ENCODE measurements at regions not wholly inside any gene's neighbourhood (a gene's known extent, or its start where the extent isn't known, plus 50 kb on each side); places are given as distances from the start of the nearest gene placed in this dataset.

- Histone ChIP-seq H3K36me3 (ENCODE audit: control insufficient read depth, insufficient read depth, low read length) (no peaks in the 10 kb centered on the region), H3K27ac (ENCODE audit: low read depth, low read length) (no peak overlapping the region), H3K9me3 (ENCODE audit: control insufficient read depth, insufficient read depth, low read length) (peaks cover 6% of the 10 kb centered on the region), H3K9ac (ENCODE audit: low read depth, low read length) (no peak overlapping the region), H3K4me1 (ENCODE audit: control insufficient read depth, insufficient read depth, low read length) (no peaks in the 10 kb centered on the region), H3K4me3 (ENCODE audit: low read depth, low read length) (no peak overlapping the region), H3K27me3 (ENCODE audit: control insufficient read depth, insufficient read depth, low read length) (no peaks in the 10 kb centered on the region)
Observed at GRCh38 chr3:70818145-70818544, 505.7 kb upstream of the MDFIC2 start.

GRCh38 chr3:70816346-70816745 is 503.9 kb upstream of the MDFIC2 start:
- Histone ChIP-seq H3K4me1 (ENCODE audit: control insufficient read depth, insufficient read depth, low read length) (no peaks in the 10 kb centered on the region), H3K4me3 (ENCODE audit: low read depth, low read length) (no peak overlapping the region), H3K36me3 (ENCODE audit: control insufficient read depth, insufficient read depth, low read length) (no peaks in the 10 kb centered on the region), H3K27ac (ENCODE audit: low read depth, low read length) (no peak overlapping the region), H3K9me3 (ENCODE audit: control insufficient read depth, insufficient read depth, low read length) (peaks cover 6% of the 10 kb centered on the region), H3K27me3 (ENCODE audit: control insufficient read depth, insufficient read depth, low read length) (no peaks in the 10 kb centered on the region), H3K9ac (ENCODE audit: low read depth, low read length) (no peak overlapping the region)

DNA sequence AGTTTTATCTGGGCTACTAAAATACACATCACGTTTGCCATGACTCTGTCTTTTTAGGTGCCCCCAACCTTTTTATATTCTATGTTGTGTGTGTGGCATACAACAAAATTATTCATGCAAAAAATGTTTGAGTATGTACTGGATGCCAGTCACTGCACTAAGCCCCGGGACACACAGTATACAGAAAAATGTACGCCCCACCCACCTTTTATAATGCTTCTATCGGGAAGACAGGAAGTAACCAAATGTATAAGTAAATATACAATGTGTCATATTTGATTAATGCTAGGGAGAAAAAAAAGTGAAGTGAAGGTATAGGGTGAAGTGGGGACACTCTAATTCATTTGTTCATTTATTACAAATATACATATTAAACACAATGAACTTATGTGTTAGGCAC is 503.4 kb upstream of the MDFIC2 start:
- H3K27ac ChIP-seq (ENCODE audit: low read depth, low read length), result no peak overlapping the region
- no peaks in the 10 kb centered on the region for H3K27me3 ChIP-seq (ENCODE audit: control insufficient read depth, insufficient read depth, low read length)
- H3K9ac ChIP-seq (ENCODE audit: low read depth, low read length), result no peak overlapping the region
- no peak overlapping the region for H3K4me3 ChIP-seq (ENCODE audit: low read depth, low read length)
- H3K9me3 ChIP-seq (ENCODE audit: control insufficient read depth, insufficient read depth, low read length), result peaks cover 6% of the 10 kb centered on the region
- H3K4me1 ChIP-seq (ENCODE audit: control insufficient read depth, insufficient read depth, low read length), result no peaks in the 10 kb centered on the region
- no peaks in the 10 kb centered on the region for H3K36me3 ChIP-seq (ENCODE audit: control insufficient read depth, insufficient read depth, low read length)

DNA sequence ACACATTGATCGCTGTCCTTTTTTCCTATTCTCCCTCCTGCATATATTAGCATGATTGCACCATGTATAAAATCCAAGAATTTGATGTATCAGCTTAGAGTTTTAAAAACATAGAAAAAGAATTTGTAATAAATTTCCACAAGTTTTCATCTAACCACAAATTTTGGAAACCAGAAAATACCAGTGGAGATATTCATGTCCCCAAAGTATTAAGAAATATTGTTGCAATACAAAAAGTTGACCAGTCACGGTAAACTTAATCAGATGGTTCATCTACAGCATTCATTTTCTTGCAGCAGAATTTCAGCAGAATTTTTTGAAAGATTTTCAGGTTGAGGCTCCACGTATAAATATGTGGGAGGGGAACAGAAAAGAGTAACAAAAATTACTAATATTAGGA is 500.9 kb upstream of the MDFIC2 start:
- Histone ChIP-seq H3K4me3 (ENCODE audit: low read depth, low read length) (no peak overlapping the region), H3K4me1 (ENCODE audit: control insufficient read depth, insufficient read depth, low read length) (no peaks in the 10 kb centered on the region)

GRCh38 chr3:70811880-70812279 is 499.4 kb upstream of the MDFIC2 start:
- Histone ChIP-seq H3K4me1 (ENCODE audit: control insufficient read depth, insufficient read depth, low read length) (no peaks in the 10 kb centered on the region), H3K9ac (ENCODE audit: low read depth, low read length) (no peak overlapping the region), H3K36me3 (ENCODE audit: control insufficient read depth, insufficient read depth, low read length) (no peaks in the 10 kb centered on the region), H3K27me3 (ENCODE audit: control insufficient read depth, insufficient read depth, low read length) (no peaks in the 10 kb centered on the region), H3K4me3 (ENCODE audit: low read depth, low read length) (no peak overlapping the region), H3K9me3 (ENCODE audit: control insufficient read depth, insufficient read depth, low read length) (peaks cover 6% of the 10 kb centered on the region), H3K27ac (ENCODE audit: low read depth, low read length) (no peak overlapping the region)

More for the DNA sequence above, 500.9 kb upstream of the MDFIC2 start:
- no peaks in the 10 kb centered on the region for H3K27me3 ChIP-seq (ENCODE audit: control insufficient read depth, insufficient read depth, low read length)
- H3K36me3 ChIP-seq (ENCODE audit: control insufficient read depth, insufficient read depth, low read length), result no peaks in the 10 kb centered on the region
- H3K9ac ChIP-seq (ENCODE audit: low read depth, low read length), result no peak overlapping the region
- peaks cover 6% of the 10 kb centered on the region for H3K9me3 ChIP-seq (ENCODE audit: control insufficient read depth, insufficient read depth, low read length)
- no peak overlapping the region for H3K27ac ChIP-seq (ENCODE audit: low read depth, low read length)

- Histone ChIP-seq H3K4me1 (ENCODE audit: control insufficient read depth, insufficient read depth, low read length) (no peaks in the 10 kb centered on the region), H3K4me3 (ENCODE audit: low read depth, low read length) (no peak overlapping the region), H3K27me3 (ENCODE audit: control insufficient read depth, insufficient read depth, low read length) (no peaks in the 10 kb centered on the region), H3K9ac (ENCODE audit: low read depth, low read length) (no peak overlapping the region), H3K27ac (ENCODE audit: low read depth, low read length) (no peak overlapping the region), H3K9me3 (ENCODE audit: control insufficient read depth, insufficient read depth, low read length) (no peaks in the 10 kb centered on the region), H3K36me3 (ENCODE audit: control insufficient read depth, insufficient read depth, low read length) (no peaks in the 10 kb centered on the region)
Observed at GRCh38 chr3:70808881-70809280, 496.4 kb upstream of the MDFIC2 start.

GRCh38 chr3:70806556-70806955 is 494.1 kb upstream of the MDFIC2 start:
- Histone ChIP-seq H3K4me1 (ENCODE audit: control insufficient read depth, insufficient read depth, low read length) (no peaks in the 10 kb centered on the region), H3K27me3 (ENCODE audit: control insufficient read depth, insufficient read depth, low read length) (no peaks in the 10 kb centered on the region), H3K36me3 (ENCODE audit: control insufficient read depth, insufficient read depth, low read length) (no peaks in the 10 kb centered on the region), H3K27ac (ENCODE audit: low read depth, low read length) (no peak overlapping the region), H3K9me3 (ENCODE audit: control insufficient read depth, insufficient read depth, low read length) (no peaks in the 10 kb centered on the region), H3K9ac (ENCODE audit: low read depth, low read length) (no peak overlapping the region), H3K4me3 (ENCODE audit: low read depth, low read length) (no peak overlapping the region)

DNA sequence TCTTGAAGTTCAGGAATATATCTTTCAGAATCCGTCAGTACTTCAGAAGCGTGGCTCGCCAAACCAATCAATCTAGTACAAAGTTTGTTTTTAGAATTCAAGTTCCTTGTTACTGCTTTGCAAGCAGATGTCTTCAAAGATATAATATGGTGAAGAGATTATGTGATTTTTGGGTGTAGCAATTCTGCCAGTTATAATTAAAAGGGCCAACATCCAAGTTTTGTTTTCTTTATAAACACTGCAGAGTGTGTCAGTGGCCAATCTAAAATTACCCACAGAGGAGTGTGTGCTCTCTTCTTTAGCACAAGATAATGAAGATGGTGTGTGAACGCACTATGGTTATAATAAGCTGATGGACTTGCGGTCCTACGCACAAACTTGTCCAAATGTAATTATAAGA is 493.6 kb upstream of the MDFIC2 start:
- no peaks in the 10 kb centered on the region for H3K36me3 ChIP-seq (ENCODE audit: control insufficient read depth, insufficient read depth, low read length)
- H3K4me1 ChIP-seq (ENCODE audit: control insufficient read depth, insufficient read depth, low read length), result no peaks in the 10 kb centered on the region
- H3K9ac ChIP-seq (ENCODE audit: low read depth, low read length), result no peak overlapping the region
- H3K4me3 ChIP-seq (ENCODE audit: low read depth, low read length), result no peak overlapping the region
- no peak overlapping the region for H3K27ac ChIP-seq (ENCODE audit: low read depth, low read length)
- no peaks in the 10 kb centered on the region for H3K9me3 ChIP-seq (ENCODE audit: control insufficient read depth, insufficient read depth, low read length)
- no peaks in the 10 kb centered on the region for H3K27me3 ChIP-seq (ENCODE audit: control insufficient read depth, insufficient read depth, low read length)

DNA sequence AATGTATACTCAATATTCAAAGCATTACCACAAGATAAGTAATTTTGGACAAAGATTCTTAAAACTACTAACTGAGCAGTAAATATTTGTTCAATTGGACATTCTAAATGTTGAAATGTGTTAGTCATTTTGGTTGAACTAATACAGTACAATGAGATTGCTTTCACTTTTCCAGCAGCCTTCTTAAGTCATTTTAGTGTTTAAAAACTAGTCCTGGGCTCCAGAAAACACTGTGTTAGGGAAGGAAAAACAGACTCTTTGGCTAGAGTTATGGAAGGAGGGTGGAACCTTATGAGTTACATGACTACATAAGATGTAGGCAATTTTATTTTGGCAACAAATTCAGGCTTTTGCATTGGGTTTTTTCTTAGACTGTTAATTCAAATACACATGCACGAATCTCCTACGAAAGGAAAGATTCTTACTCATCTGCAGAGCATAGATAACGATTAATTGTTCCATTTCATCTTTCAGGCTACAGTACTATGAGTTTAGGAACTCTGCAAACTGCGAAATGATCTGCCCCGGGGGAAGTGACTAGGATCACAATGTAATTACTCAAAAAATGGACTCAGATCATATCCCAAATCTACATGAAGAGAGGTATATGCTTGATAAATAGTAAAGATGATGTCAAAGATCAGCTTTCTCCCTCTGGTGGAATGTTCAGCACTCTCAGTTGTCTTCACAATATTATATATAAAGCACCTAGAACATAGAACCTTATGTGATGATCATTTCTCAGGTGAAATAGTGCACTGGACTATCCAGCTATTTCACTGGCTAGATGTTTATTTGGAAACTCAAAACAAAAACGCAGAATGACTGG is 492.8 kb upstream of the MDFIC2 start:
- H3K4me3 ChIP-seq (ENCODE audit: low read depth, low read length), result no peak overlapping the region
- no peak overlapping the region for H3K27ac ChIP-seq (ENCODE audit: low read depth, low read length)
- no peak overlapping the region for H3K9ac ChIP-seq (ENCODE audit: low read depth, low read length)
- H3K9me3 ChIP-seq (ENCODE audit: control insufficient read depth, insufficient read depth, low read length), result no peaks in the 10 kb centered on the region
- no peaks in the 10 kb centered on the region for H3K36me3 ChIP-seq (ENCODE audit: control insufficient read depth, insufficient read depth, low read length)
- no peaks in the 10 kb centered on the region for H3K27me3 ChIP-seq (ENCODE audit: control insufficient read depth, insufficient read depth, low read length)
- no peaks in the 10 kb centered on the region for H3K4me1 ChIP-seq (ENCODE audit: control insufficient read depth, insufficient read depth, low read length)

- no peaks in the 10 kb centered on the region for H3K27me3 ChIP-seq (ENCODE audit: control insufficient read depth, insufficient read depth, low read length)
- no peaks in the 10 kb centered on the region for H3K4me1 ChIP-seq (ENCODE audit: control insufficient read depth, insufficient read depth, low read length)
- no peak overlapping the region for H3K27ac ChIP-seq (ENCODE audit: low read depth, low read length)
- H3K9ac ChIP-seq (ENCODE audit: low read depth, low read length), result no peak overlapping the region
- H3K4me3 ChIP-seq (ENCODE audit: low read depth, low read length), result no peak overlapping the region
- no peaks in the 10 kb centered on the region for H3K36me3 ChIP-seq (ENCODE audit: control insufficient read depth, insufficient read depth, low read length)
- H3K9me3 ChIP-seq (ENCODE audit: control insufficient read depth, insufficient read depth, low read length), result no peaks in the 10 kb centered on the region
Observed at GRCh38 chr3:70803891-70804290, 491.5 kb upstream of the MDFIC2 start.

GRCh38 chr3:70803319-70803718 is 490.9 kb upstream of the MDFIC2 start:
- no peaks in the 10 kb centered on the region for H3K27me3 ChIP-seq (ENCODE audit: control insufficient read depth, insufficient read depth, low read length)
- no peaks in the 10 kb centered on the region for H3K9me3 ChIP-seq (ENCODE audit: control insufficient read depth, insufficient read depth, low read length)
- no peak overlapping the region for H3K4me3 ChIP-seq (ENCODE audit: low read depth, low read length)
- no peaks in the 10 kb centered on the region for H3K4me1 ChIP-seq (ENCODE audit: control insufficient read depth, insufficient read depth, low read length)
- H3K27ac ChIP-seq (ENCODE audit: low read depth, low read length), result no peak overlapping the region
- H3K9ac ChIP-seq (ENCODE audit: low read depth, low read length), result no peak overlapping the region
- H3K36me3 ChIP-seq (ENCODE audit: control insufficient read depth, insufficient read depth, low read length), result no peaks in the 10 kb centered on the region
